Hypothalamus (tissue), 51 donors: ENCODE measurements at regions not wholly inside any gene's neighbourhood (a gene's known extent, or its start where the extent isn't known, plus 50 kb on each side); places are given as distances from the start of the nearest gene placed in this dataset.
"Not testable (repeated sequence)": the region's sequence is repeated elsewhere in the genome, so short reads cannot be mapped to it uniquely, and the experiment has no call there.

Experiments used
- DNase-seq, 51 donors: peaks; one replicate each; lab custom pipeline; 2025; lab: John Stamatoyannopoulos, UW

DNA sequence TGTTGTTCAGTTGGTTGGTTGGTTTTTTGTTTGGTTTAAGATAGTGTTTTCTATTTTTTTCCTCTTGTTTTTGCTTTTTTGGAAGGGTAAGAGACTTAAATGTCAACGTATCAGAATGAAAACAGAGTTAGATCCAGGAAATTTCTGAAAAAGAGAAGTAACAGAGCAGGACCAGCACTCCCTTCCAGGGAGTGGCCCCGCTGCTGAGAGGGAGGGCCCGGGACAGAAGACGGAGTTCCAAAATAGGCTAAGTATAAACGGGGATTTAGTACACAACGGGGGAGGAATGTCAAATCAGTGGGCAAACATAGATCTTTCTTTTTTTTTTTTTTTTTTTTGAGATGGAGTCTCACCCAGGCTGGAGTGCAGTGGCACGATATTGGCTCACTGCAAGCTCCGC, 92.7 kb upstream of the RUFY1 start:
- no peak for DNase-seq

DNA sequence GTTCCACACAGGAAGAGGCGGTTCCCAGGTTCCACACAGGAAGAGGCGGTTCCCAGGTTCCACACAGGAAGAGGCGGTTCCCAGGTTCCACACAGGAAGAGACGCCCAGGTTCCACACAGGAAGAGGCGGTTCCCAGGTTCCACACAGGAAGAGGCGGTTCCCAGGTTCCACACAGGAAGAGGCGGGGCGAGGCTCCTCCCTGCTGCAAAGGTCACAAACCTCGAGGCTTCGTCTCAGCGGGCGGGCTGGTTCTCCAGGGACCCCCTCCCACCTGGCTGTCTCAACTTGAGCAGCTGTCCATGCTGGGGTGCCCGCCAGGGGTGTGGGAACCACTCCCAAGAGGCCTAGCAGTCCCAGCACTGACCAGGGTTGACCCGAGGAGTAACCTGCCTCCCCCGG, 94.3 kb upstream of the RUFY1 start:
- not testable (repeated sequence) for DNase-seq

DNA sequence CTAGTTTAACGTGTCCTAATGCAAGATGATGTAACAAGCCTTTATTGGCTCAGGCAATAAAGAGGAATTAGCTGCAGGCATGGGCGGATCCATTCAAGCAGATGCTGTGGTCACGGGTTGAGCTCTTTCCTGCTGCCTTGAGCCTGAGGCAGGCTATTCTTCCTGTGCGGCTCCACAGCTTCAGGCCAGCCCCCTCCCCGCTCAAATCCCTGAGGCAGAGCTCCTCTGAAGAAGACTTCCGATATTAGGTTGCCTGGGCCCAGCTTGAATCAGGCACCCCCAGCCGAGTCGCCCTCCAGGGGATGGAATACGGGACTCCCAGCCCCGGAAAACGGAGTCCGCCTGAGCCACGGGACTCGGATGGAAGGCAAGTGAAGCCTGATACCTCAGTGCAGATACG, 95.0 kb upstream of the RUFY1 start:
- DNase-seq: no peak

DNA sequence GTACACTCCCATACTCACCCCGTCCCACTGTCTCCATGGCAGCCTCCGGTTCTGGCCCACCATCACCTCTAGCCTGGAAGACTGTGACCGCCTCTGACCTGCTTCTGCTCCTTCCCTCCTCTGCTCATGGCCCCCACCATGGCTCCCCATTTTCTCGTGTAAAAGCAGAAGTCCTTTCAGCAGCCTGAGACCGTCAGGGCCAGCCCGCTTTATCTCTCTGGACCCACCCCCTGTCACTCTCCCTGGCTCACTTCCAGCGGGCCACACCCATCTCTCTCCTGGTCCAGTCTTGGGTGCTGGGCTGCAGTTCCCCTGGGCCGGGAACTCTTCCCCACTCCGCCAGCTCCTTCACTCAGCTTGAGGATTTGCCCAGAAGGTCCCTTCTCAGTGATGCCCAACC, 96.0 kb upstream of the RUFY1 start:
- no peak for DNase-seq

DNA sequence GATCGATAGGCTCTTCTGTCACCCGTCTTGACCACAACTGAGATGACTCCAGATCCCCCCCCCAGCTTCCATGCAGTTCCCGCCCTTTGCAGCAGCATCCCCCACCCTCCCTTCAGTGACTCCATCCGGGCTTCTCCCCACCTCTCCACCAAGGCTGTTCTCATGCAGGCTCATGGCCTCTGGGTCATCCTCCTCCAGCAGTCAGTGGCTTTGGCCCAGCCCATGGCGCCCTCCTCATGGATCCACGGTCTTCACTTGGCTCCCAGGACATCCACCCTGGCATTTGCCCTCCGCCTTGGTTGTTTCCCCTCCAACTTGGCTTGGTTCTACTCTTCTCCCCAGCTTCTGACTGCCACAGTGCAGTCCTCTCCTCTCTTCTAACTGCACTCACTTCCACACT, 96.7 kb upstream of the RUFY1 start:
- no peak for DNase-seq

DNA sequence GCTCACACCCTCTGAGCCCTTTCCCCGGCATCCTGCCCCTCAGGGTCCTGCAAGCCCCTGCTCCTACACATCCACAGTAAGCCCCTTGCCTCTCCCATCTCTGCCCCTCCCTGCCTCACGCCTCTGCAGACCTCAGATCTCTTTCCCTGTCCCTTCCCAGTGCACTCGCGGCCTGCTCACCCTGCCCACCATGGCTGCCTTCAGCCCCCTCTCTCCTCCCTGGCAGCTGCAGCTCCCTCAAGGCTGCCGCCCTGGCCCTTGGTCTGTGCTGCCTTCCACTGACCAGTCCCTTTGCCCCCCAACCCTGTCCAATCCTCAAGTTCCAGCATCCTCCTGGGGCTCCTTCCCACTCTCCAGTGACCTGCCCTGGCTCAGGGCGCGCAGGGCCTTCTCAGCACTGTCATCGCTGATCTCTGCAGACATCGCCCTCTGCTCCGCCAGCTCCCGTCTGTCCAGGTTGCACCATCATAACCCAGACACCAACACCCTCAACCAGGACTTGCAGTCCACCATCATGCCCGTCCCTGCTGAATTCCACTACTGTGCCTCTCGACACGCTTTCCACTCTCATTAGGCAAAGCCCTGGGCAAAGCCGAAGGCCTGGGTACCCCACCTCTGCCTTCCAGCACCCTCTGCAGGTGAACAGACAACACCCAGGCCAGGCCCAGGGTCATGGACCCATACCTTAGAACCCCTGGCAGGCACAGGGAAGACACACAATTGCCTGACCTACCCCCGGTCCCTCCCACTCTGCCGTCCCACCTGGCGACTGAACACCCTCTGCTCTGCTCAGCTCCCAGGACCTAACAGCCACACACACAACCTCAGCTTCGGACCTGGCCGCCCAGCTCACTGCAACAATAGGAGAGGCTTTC, 97.8 kb upstream of the RUFY1 start:
- no peak for DNase-seq

DNA sequence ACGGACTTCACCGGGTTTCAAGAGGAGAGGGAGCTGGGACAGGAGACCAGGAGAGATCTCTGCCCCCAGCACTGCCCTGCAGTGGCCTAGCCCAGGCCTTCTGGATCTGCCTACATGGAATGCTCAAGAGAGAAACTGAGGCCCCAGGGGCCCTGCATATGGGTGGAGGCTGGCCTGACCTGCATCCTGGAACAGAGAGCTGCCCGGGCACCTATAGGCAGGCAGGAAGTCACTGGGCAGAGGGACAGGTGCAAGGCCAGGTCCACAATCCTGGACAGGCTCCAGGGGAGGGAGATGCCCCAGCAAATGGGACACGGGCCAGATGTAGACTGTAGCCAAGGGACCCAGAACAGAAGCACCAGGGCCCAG, 98.5 kb upstream of the RUFY1 start:
- DNase-seq: no peak

DNA sequence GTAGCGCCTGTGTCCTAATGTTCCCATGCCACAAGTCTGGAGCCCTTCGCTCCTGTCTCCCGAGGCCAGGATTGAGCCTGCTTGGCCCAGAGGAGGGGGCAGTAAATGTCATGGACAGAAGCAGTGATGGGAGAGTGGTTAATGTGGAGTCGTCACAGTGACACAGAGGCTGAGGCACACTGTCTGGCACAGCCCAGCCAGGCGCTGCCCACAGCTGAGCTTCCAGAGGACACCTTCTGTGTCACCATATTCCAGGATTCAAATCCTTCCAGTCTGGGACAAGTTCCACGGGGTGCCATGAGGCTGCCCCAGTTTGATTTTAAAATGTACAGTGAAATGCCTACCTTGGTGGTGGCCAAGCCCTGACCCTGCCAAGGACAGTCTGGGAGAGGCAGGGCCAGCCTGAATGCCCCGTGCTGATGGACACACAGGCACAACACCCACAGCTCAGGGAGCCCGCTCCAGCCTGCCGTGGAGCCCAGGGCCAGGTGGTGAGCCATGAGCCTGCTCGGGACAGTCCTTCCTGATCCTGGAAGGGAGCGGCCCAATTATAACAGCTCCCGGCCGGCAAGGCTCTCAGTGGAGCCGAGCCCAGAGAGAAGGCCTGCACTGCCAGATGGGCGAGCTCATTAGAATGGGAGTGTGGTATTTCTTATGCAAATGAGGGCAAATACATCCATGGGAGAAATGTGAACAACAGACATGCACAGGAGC, 99.1 kb upstream of the RUFY1 start:
- DNase-seq: peak in 2 of 51 donors; percentile 1 to 2

DNA sequence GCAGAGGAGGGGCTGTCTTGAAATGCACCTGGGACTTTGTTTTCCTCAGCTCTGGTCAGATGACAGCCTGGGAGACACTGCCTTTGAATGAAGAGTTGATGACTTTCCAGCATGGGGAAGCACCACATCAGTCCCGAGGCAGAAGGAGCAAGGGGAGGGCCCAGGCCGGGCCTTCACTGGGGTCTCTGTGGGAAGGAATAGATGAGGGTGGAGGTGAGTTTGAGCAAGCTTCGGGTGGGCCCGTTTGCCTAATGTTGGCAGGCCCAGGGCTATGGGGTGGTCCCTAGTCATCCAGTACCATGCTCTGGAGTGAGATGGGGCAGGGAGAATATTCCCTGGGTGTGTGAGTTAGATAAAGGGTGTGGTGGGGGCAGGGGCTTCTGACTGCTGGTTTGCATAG, 100.4 kb upstream of the RUFY1 start:
- DNase-seq: not testable (repeated sequence)

DNA sequence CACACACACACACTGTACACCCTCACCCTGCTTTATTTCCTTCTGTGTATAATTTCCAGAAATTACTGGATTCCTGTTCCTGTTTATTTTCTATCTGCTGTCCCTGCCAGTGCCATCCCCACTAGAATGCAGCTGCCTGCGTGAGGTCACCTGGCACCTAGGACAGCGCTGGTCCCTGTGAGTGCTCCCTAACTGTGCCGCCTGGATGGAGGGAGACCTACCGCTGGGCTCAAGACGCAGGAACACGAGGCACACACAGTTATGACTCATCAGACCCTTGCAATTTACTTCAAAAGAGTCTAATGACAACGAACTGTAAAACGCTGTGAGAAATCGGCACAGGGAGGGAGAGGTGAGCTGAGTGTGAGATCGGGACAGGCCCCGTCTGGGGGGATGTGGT, 102.1 kb upstream of the RUFY1 start:
- DNase-seq: not testable (repeated sequence)

DNA sequence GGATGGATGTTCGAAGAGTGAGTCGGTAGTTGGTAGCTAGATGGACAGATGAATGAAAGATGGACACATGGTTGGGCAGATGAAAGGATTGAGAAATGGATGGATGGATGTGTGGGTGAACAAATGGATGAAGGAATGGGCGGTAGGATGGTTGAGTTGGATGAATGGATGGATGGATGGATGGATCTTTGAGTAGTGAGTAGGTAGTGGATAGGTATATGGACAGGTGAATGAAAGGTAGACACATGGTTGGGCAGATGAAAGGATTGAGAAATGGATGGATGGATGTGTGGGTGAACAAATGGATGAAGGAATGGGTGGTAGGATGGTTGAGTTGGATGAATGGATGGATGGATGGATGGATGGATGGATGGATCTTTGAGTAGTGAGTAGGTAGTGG, 97.0 kb upstream of the ADAMTS2 start:
- DNase-seq: not testable (repeated sequence)

DNA sequence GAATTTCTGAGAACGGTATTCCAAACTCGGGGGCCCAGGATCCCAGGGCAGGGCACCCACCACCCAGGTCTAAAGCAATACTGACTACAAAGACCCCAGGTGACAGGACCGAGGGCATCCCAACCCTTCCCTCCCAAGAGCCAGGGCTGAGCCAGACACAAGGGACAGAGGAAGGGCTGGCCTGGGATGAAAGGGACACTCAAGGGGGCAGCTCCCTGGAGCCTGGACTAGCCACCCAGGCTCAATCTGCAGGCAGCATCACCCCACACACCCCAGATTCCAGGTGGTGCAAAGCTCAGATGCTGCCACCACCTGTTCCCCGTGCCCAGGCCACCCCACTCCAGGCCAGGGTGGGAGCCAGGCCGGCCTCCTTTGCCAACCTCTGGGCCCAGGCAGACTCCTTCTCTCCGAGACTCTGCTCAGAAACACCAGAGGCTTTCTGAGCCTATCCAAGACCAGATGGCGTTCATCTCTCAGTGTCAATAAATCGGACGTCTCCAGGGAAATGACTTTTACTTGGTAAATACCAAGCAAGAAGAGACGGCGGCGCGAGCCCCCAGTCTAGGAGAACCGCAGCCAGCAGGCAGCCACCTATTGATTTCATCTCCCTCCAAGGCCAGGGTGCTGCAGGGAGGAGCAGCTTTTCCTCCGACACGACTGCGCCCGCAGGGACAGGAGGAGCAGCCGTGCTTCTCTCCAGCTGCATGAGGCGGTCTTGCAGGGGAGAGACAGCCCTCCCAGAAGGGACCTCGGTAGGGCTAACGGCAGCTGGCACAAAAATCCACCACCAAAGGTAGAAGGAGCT, 94.1 kb upstream of the ADAMTS2 start:
- no peak for DNase-seq

DNA sequence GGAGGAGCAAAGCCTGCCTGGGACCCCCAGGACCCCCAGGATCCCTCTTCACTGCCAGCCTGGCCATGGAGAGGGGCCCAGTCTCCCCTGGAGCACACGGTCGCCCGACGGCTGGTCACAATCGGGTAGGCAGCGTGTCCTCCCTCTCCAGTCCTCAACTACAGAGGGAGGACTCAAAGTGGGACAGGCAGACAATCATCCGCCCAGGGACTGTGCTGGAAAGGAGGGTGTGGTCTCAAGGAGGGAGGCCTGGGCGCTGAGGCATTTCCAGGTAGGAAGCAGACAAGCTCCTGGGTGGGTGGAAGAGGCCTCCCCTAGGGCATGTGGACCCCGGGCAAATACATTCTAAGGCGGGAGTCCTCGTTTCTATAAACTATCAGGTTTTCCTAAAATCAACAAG, 93.2 kb upstream of the ADAMTS2 start:
- no peak for DNase-seq

DNA sequence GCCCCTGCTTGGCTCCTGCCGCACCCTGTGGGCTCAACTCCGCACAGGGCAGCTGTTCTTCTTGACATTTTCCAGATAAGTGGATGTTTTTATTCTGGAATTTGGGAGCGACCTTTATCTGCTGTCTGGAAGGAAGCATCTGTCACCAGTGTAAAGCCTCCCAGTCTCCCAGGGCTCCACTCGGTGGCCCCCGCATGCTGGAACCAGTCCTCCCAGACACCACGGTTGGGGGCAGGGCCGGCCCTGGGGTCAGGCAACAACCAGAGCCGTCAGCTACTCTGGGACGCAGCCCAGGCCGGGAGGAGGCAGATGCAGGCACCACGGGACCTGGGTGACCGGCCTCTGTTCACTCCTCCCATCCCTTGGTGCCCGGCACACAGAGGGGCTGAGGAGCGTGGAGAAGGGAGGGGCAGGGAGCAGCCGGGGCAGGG, 92.8 kb upstream of the ADAMTS2 start:
- DNase-seq: no peak

DNA sequence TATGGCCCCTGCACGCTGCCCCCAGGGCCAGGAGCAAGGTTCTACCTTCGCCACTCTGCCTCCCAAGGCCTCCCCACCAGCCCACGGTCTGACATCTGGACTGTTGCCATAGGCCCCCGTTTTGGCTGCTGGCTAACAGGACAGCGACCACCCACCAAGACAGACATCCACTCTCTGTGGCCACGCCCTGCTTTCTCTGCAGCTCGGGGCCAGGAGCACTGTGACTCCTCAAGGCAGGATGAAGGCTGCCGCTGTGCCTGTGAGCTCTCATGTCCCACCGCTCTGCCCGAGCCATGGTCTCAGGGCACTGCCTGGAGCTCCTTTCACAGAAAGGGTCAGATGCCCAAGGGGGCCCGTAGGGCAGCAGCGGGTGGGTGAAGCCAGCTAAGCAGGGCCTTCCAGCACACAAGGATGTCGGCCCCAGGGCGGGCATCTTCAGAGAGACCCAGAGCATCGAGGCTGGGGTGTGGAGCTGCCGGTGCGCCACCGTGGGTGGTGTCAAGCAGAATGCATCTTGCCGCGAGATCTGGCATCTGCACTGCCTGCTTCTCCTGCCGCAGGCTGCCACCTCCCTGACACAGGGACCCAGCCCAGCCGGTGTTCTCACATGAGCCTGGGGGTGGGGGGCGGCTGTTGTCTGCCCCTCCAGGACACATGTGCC, 92.2 kb upstream of the ADAMTS2 start:
- DNase-seq: no peak

DNA sequence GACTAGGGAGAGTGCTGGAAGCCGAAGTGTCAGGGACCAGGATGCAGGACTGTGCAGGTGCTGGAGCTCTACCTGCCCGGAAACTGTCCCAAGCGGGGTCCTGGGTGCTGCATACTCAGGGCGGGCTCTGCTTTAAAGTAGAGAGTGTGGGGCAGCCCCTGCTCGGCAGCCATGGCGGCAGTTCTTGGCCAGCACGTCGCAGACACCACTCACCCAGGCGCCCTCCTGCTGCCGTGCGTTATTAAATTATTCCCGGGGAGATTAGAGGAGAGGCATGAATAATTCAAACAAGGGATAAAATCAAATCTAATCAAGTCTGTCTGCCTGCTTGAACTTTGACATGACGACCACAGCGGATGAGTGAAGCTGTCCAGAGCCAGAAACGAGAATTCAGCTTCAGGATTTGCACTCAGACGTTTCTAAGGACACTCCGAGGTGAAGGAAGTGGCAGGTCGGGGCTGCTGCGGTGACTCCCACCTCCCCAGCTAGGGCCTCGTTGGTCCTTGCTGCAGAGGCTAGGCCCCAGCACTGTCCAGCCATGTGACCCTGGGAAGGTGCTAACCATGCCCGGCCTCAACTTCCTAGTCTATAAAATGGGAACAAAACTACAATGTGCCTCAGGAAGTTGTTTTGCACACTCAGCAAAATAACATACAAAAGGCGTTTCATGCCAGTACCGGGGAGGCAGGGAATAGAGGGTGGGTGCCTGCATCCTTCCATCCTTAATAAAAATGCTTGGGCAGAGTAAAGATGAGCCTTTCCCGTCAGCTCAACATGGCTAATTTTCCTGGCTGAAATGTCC, 91.3 kb upstream of the ADAMTS2 start:
- DNase-seq: no peak

DNA sequence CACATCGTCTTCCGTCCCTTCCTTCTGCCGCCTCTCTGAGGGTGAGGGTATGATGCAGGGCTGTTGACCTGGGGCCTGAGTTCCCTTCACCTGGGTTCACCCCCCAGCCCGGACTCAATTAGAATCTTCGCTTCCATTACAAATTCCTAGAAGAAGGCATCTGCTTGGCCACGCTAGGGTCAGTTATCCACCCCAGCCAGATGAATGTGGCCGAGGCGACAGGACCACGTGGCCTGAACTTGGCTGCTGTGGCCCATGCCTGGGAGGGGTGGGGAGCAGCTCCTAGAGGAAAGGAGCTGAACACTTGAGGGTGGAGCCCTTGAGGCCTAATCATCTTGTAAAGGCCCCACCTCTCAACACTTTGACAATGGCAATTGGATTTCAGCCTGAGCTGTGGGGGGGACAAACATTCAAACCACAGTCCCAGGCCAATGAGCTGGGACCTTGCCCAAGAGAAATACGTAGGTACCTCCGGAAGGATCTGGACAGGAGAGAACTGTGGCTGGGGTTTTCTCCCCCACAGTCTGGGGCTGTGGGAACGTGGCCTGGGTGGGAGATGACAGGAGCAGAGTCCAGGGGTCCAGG, 90.6 kb upstream of the ADAMTS2 start:
- DNase-seq: no peak

DNA sequence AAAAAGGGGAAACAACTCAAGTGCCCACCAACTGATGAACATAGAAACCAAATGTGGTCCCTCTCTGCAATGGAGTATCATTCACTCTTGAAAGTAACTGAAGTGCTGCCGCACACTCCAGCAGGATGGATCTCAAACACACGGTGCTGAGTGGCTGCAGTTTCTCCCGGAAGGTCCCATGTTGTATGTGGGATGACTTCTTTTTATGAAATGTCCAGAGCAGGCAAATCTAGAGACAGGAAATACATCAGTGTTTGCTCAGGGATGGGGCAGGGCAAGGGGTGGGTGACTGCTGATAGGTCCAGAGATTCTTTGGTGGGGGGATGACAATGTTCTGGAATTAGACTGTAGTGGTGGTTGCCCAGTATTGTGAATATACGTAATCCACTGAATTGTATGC, 89.9 kb upstream of the ADAMTS2 start:
- no peak for DNase-seq

DNA sequence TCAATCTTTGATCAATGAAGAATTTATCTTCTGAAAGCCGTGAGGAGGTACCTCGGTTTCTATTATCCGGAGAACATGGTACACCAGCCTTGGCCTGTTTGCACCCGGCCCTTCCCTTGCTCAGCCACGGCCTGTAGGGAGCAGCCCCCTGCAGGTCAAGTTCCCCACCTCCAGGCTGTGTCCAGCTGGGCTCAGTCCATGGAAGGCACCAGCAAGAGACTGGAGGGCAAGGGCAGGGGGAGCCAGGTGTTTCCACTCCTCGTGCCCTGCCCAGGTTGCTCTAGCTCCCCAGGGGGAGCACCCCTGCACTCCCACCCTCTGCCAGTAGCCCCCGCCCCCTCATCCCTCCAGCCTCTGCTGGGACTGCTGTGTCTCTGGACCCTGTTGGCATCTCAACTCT, 87.3 kb upstream of the ADAMTS2 start:
- DNase-seq: no peak
